Hepatocyte (in vitro differentiated cells): ENCODE measurements at regions not wholly inside any gene's neighbourhood (a gene's known extent, or its start where the extent isn't known, plus 50 kb on each side); places are given as distances from the start of the nearest gene placed in this dataset.
A peak's percentile ranks its signal among the peaks of the same experiment; 100 is the strongest.

Source experiments
- DNase-seq: peaks from one replicate; pipeline ENCODE4 v3.0.0-alpha.2; 2016; ENCODE audit warnings: low spot score
- H2AFZ ChIP-seq: fragments of 200-600 bp; sonication (generic); 2 replicates; pipeline ENCODE4 v1.6.0; 2016; ENCODE audit warnings: antibody characterized with exemption, mild to moderate bottlenecking
- H3K27ac ChIP-seq: fragments of 200-600 bp; sonication (generic); 2 replicates; pipeline ENCODE4 v1.5.1; 2016; ENCODE audit warnings: mild to moderate bottlenecking
- H3K27me3 ChIP-seq: fragments of 200-600 bp; sonication (generic); 2 replicates; pipeline ENCODE4 v1.6.1; 2016
- H3K36me3 ChIP-seq: fragments of 200-600 bp; sonication (generic); replicated peaks from 2 replicates; pipeline ENCODE4 v1.5.1; 2016; ENCODE audit warnings: low read depth; ENCODE audit not compliant: insufficient read depth
- H3K4me1 ChIP-seq: fragments of 200-600 bp; sonication (generic); 2 replicates; pipeline ENCODE4 v1.5.1; 2016; ENCODE audit warnings: mild to moderate bottlenecking, moderate library complexity; ENCODE audit not compliant: insufficient read depth
- H3K4me2 ChIP-seq: fragments of 200-600 bp; sonication (generic); 2 replicates; pipeline ENCODE4 v1.6.0; 2016
- H3K4me3 ChIP-seq: fragments of 200-600 bp; sonication (generic); 2 replicates; pipeline ENCODE4 v1.5.1; 2016; ENCODE audit warnings: mild to moderate bottlenecking
- H3K79me2 ChIP-seq: fragments of 200-600 bp; sonication (generic); 2 replicates; pipeline ENCODE4 v1.6.0; 2017; ENCODE audit warnings: mild to moderate bottlenecking
- H3K9me2 ChIP-seq: fragments of 200-600 bp; sonication (generic); replicated peaks from 2 replicates; pipeline ENCODE4 v1.6.0; 2017; ENCODE audit warnings: mild to moderate bottlenecking; ENCODE audit not compliant: insufficient read depth
- H3K9me3 ChIP-seq: fragments of 200-600 bp; sonication (generic); 2 replicates; pipeline ENCODE4 v1.5.1; 2016; ENCODE audit warnings: low read depth, mild to moderate bottlenecking
- H4K20me1 ChIP-seq: fragments of 200-600 bp; sonication (generic); 2 replicates; pipeline ENCODE4 v1.6.0; 2016; ENCODE audit warnings: mild to moderate bottlenecking; ENCODE audit not compliant: insufficient read depth, poor library complexity, severe bottlenecking
- CTCF ChIP-seq: fragments of 200-600 bp; sonication (generic); IDR thresholded peaks from 2 replicates; pipeline ENCODE4 v1.5.1; 2016; ENCODE audit warnings: antibody characterized with exemption, mild to moderate bottlenecking; ENCODE audit not compliant: poor library complexity
- EZH2 ChIP-seq: fragments of 200-600 bp; sonication (generic); IDR thresholded peaks from 2 replicates; pipeline ENCODE4 v1.6.1; 2016; ENCODE audit warnings: antibody characterized with exemption, mild to moderate bottlenecking, borderline replicate concordance
- EZH2phosphoT487 ChIP-seq: fragments of 200-600 bp; sonication (generic); IDR thresholded peaks from one replicate; pipeline ENCODE4 v1.6.1; 2018; ENCODE audit warnings: antibody characterized with exemption, mild to moderate bottlenecking, low read depth, moderate library complexity; ENCODE audit not compliant: unreplicated experiment, severe bottlenecking
- WGBS: methylation state at CpG from one replicate; pipeline ENCODE4 v1.1.6; 2016; ENCODE audit warnings: low lambda C conversion rate; ENCODE audit errors: missing lambda C conversion rate; 5-methylcytosine and 5-hydroxymethylcytosine counted together

DNA sequence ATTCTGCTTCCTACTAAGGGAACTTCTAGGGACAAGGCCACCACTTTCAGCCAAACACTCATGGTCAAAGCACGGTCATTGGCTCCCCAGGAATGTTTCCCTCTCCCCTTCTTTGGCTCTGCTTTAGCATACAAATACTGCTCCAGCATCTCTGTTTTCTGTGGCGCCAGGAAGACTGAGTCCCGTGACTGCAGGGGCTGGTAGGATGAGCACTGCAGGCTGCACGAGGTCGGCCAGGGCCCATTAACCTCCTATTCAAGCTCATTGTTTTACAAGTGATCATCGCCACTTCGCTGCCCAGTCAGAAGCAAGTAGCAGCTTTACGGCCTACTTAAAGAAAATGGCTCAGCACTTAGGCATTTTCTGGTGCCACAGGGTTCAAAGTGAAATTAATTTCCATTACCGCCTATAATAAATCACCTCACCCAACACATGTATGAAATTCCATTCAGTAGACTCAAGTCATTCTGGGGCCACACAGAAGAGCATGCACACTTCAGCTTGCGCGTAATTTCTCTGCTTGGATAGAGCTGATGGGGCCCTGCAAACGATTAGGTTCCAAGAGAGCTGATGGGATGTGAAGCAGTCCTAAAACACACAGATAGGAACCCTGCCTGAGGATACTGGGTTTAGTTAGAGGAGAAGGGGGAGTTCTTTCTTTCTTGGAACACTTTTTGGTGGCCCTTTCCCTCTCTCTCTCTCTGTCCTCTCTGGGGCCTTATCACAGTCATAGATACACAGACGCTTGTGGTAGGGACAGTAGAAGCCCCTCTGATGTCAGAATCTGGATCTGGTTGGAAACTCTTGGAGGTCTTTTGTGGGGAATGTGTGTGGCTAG is 173.7 kb downstream of the KIF18A start:
- Histone ChIP-seq H3K4me1 (peaks cover 3% of the 10 kb centered on the region), H3K27ac (peak overlapping the region; percentile 68), H2AFZ (no peak overlapping the region), H3K9me3 (no peaks in the 10 kb centered on the region), H3K9me2 (no peaks in the 10 kb centered on the region), H3K27me3 (no peaks in the 10 kb centered on the region), H3K36me3 (no peaks in the 10 kb centered on the region), H4K20me1 (no peaks in the 10 kb centered on the region), H3K79me2 (no peaks in the 10 kb centered on the region), H3K4me3 (no peak overlapping the region), H3K4me2 (peak overlapping the region; percentile 3)
- 77% methylated on average over 13 of the region's 13 CpGs for WGBS
- peak; percentile 4 for DNase-seq
- TF ChIP-seq EZH2: no peak
- no peak for TF ChIP-seq CTCF
- TF ChIP-seq EZH2phosphoT487: no peak

DNA sequence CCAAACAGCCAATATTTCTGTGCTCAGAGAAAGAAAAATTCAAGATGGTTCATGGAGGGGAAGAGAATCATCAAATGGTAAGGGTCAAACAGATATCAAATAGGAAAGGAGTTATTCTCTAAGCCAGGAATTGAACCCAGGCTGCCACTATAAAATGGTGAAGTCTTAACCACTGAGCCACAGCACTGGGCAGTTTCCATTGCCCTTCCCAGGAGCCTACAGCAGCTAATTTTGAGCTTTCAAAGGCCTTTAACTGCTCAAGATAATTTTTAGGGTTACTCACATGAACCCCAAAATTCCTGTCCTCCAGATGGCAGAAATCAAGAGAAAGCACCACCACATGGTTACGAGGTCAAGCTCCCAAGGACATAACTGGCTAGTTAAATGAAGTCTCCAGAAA is 176.2 kb downstream of the KIF18A start:
- H3K4me2 ChIP-seq: no peak overlapping the region

GRCh38 chr11:27930946-27931345 is 177.0 kb downstream of the KIF18A start:
- 88% methylated on average over 1 of the region's 1 CpG for WGBS
- H3K4me3 ChIP-seq: no peak overlapping the region
- no peaks in the 10 kb centered on the region for H3K9me2 ChIP-seq
- no peaks in the 10 kb centered on the region for H3K36me3 ChIP-seq
- H3K79me2 ChIP-seq: no peaks in the 10 kb centered on the region
- H3K9me3 ChIP-seq: no peaks in the 10 kb centered on the region
- no peak overlapping the region for H2AFZ ChIP-seq
- TF ChIP-seq EZH2phosphoT487: no peak
- no peak for TF ChIP-seq CTCF
- no peak for TF ChIP-seq EZH2
- no peak overlapping the region for H3K4me2 ChIP-seq
- no peak overlapping the region for H3K27ac ChIP-seq
- no peaks in the 10 kb centered on the region for H3K27me3 ChIP-seq
- H3K4me1 ChIP-seq: peaks cover 3% of the 10 kb centered on the region
- no peaks in the 10 kb centered on the region for H4K20me1 ChIP-seq
- no peak for DNase-seq

More for the DNA sequence above, 176.2 kb downstream of the KIF18A start:
- Histone ChIP-seq H3K9me2 (no peaks in the 10 kb centered on the region), H3K9me3 (no peaks in the 10 kb centered on the region), H3K36me3 (no peaks in the 10 kb centered on the region), H3K4me3 (no peak overlapping the region), H3K4me1 (peaks cover 3% of the 10 kb centered on the region), H2AFZ (no peak overlapping the region), H3K27me3 (no peaks in the 10 kb centered on the region), H4K20me1 (no peaks in the 10 kb centered on the region), H3K27ac (no peak overlapping the region), H3K79me2 (no peaks in the 10 kb centered on the region)
- WGBS: 92% methylated on average over 1 of the region's 1 CpG
- no peak for DNase-seq
- TF ChIP-seq CTCF (no peak), EZH2phosphoT487 (no peak), EZH2 (no peak)
